GM12878 (cell line): ENCODE measurements at regions not wholly inside any gene's neighbourhood (a gene's known extent, or its start where the extent isn't known, plus 50 kb on each side); places are given as distances from the start of the nearest gene placed in this dataset.

Experiments used
- ATAC-seq: fragments of 200-7000 bp; cut with Tn5 transposase; 3 replicates; pipeline ENCODE4 v1.9.1; 2020; ENCODE audit warnings: mild to moderate bottlenecking, moderate library complexity
- BruUV-seq: library from RNA; stranded (reverse); fragments of 400-500 nt; replicated peaks from 2 replicates; lab custom pipeline; 2021; lab: Mats Ljungman, UMichigan
- CTCF ChIA-PET: fragments of 300-600 bp; sonication (Branson Sonifier 250); formaldehyde crosslinking; extraction: SDS; loops from one replicate; lab custom pipeline; 2021; ENCODE audit warnings: inconsistent platforms; lab: Yijun Ruan, JAX
- POLR2A ChIA-PET: fragments of 350-600 bp; formaldehyde crosslinking; extraction: SDS; loops from one replicate; lab custom pipeline; 2021; ENCODE audit warnings: inconsistent platforms; lab: Charles Lee
- RAD21 ChIA-PET: fragments of 300-600 bp; sonication (Branson Sonifier 250); formaldehyde crosslinking; loops from one replicate; lab custom pipeline; 2023; ENCODE audit warnings: antibody characterized with exemption; ENCODE audit not compliant: unreplicated experiment; lab: Charles Lee
- SMC1A ChIA-PET: fragments of 300-600 bp; sonication (Branson Sonifier 250); formaldehyde crosslinking; loops from one replicate; lab custom pipeline; 2023; ENCODE audit not compliant: unreplicated experiment, uncharacterized antibody; lab: Charles Lee
- DNase-seq: peaks from one replicate; pipeline ENCODE4 v3.0.0-alpha.2; 2011; ENCODE audit warnings: low read depth, low spot score
- FAIRE-seq: peaks from 3 replicates; lab custom pipeline; 2011; peaks lifted over from hg19 to GRCh38; lab: Jason Lieb, UNC
- H2AFZ ChIP-seq: 2 replicates; pipeline ENCODE4 v1.6.0; 2011; ENCODE audit warnings: low read depth, low read length, control low read depth; ENCODE audit not compliant: control insufficient read depth
- H3K27ac ChIP-seq: 2 replicates; pipeline ENCODE4 v1.5.1; 2011; ENCODE audit warnings: control low read depth; ENCODE audit not compliant: control insufficient read depth, insufficient read depth
- H3K27me3 ChIP-seq, 2 experiments: replicated peaks in 1 of 2; 2 replicates each; pipeline versions ENCODE4 v1.6.0 to v1.6.1; 2011; ENCODE audit warnings: low read length in 1 of 2; ENCODE audit not compliant: control insufficient read depth in 2 of 2, insufficient read depth in 2 of 2
- H3K36me3 ChIP-seq, 2 experiments: 2 replicates each; pipeline ENCODE4 v1.5.1; 2011; ENCODE audit warnings: low read length in 1 of 2; ENCODE audit not compliant: control insufficient read depth in 2 of 2, insufficient read depth in 2 of 2
- H3K4me1 ChIP-seq: 2 replicates; pipeline ENCODE4 v1.6.1; 2011; ENCODE audit warnings: mild to moderate bottlenecking, low read length, moderate library complexity, mixed read lengths; ENCODE audit not compliant: control insufficient read depth, insufficient read depth
- H3K4me2 ChIP-seq: 2 replicates; pipeline ENCODE4 v1.6.0; 2011; ENCODE audit warnings: control low read depth; ENCODE audit not compliant: control insufficient read depth, insufficient read depth
- H3K4me3 ChIP-seq: fragments of 200-600 bp; sonication (generic); 2 replicates; pipeline ENCODE4 v1.5.1; 2016
- H3K79me2 ChIP-seq: 2 replicates; pipeline ENCODE4 v1.6.0; 2011; ENCODE audit warnings: low read length; ENCODE audit not compliant: control insufficient read depth, insufficient read depth
- H3K9ac ChIP-seq: 2 replicates; pipeline ENCODE4 v1.8.0; 2011; ENCODE audit warnings: low read length, control low read depth, mixed read lengths; ENCODE audit not compliant: control insufficient read depth, insufficient read depth
- H3K9me3 ChIP-seq: replicated peaks from 3 replicates; pipeline ENCODE4 v1.5.1; 2011; ENCODE audit warnings: mild to moderate bottlenecking, low read length; ENCODE audit not compliant: control insufficient read depth, insufficient read depth
- H4K20me1 ChIP-seq: 2 replicates; pipeline ENCODE4 v1.6.0; 2011; ENCODE audit not compliant: control insufficient read depth, insufficient read depth
- DPF2 ChIP-seq: fragments of 450-650 bp; IDR thresholded peaks from 2 replicates; pipeline ENCODE4 v1.6.1; 2017; ENCODE audit warnings: mild to moderate bottlenecking
- EP300 ChIP-seq, 2 experiments: fragments of 150-350 bp in 1 of 2; IDR thresholded peaks; 2 replicates each; pipeline ENCODE4 v1.6.1; 2011 to 2012; ENCODE audit warnings: low read depth in 2 of 2, low read length in 2 of 2, borderline replicate concordance in 1 of 2, improper control_type of control experiment in 1 of 2, inconsistent platforms in 1 of 2; ENCODE audit not compliant: control insufficient read depth in 1 of 2
- FOXK2 ChIP-seq: fragments of 450-650 bp; IDR thresholded peaks from 2 replicates; pipeline ENCODE4 v1.6.1; 2017; ENCODE audit warnings: mild to moderate bottlenecking, moderate library complexity
- FOXM1 ChIP-seq: IDR thresholded peaks from 2 replicates; pipeline ENCODE4 v1.6.1; 2012; ENCODE audit warnings: low read depth, mild to moderate bottlenecking, inconsistent platforms, low read length, moderate library complexity
- HDAC6 ChIP-seq: fragments of 200-600 bp; sonication (generic); IDR thresholded peaks from one replicate; pipeline ENCODE4 v1.8.0; 2017; ENCODE audit warnings: antibody characterized with exemption; ENCODE audit not compliant: unreplicated experiment
- IRF4 ChIP-seq: IDR thresholded peaks from 2 replicates; pipeline ENCODE4 v1.6.1; 2011; ENCODE audit warnings: low read depth, low read length
- LARP7 ChIP-seq: fragments of 450-650 bp; IDR thresholded peaks from 2 replicates; pipeline ENCODE4 v1.6.1; 2017; ENCODE audit warnings: mild to moderate bottlenecking
- RBBP5 ChIP-seq: fragments of 200-600 bp; sonication (generic); conservative IDR thresholded peaks from 2 replicates; pipeline ENCODE4 v1.6.1; 2016
- SREBF1 ChIP-seq: IDR thresholded peaks from 2 replicates; pipeline ENCODE4 v1.6.1; 2012; ENCODE audit warnings: mild to moderate bottlenecking, low read length
- TAF1 ChIP-seq: IDR thresholded peaks from 2 replicates; pipeline ENCODE4 v1.6.1; 2011; ENCODE audit warnings: mild to moderate bottlenecking, low read depth, low read length, borderline replicate concordance
- YBX1 ChIP-seq: fragments of 450-650 bp; IDR thresholded peaks from 2 replicates; pipeline ENCODE4 v1.6.1; 2016; ENCODE audit warnings: antibody characterized with exemption
- ZNF384 ChIP-seq: IDR thresholded peaks from 2 replicates; pipeline ENCODE4 v1.6.1; 2012; ENCODE audit warnings: low read depth, mild to moderate bottlenecking, low read length, improper control_type of control experiment, borderline replicate concordance
- ZZZ3 ChIP-seq: IDR thresholded peaks from 2 replicates; pipeline ENCODE4 v1.6.1; 2011; ENCODE audit warnings: low read depth; ENCODE audit not compliant: control insufficient read depth, insufficient read length
- WGBS: methylation state at CpG from one replicate; pipeline ENCODE4 v1.1.6; 2016; ENCODE audit warnings: low lambda C conversion rate; ENCODE audit not compliant: insufficient replicate concordance, insufficient coverage; ENCODE audit errors: missing lambda C conversion rate; 5-methylcytosine and 5-hydroxymethylcytosine counted together
- in situ Hi-C: fragments of 300-500 bp; cut with MboI; formaldehyde crosslinking; loops from 9 replicates; pipeline ENCODE4 v1.14.3; 2018; ENCODE audit warnings: mixed read lengths
- intact Hi-C: fragments of 100-400 bp; cut with micrococcal nuclease; formaldehyde crosslinking; loops from one replicate; pipeline ENCODE4 v1.14.2; 2022; ENCODE audit not compliant: unreplicated experiment
- TF ChIP-seq, protein P1 (sequence below): IDR thresholded peaks from 2 replicates; pipeline ENCODE4 v1.6.1; 2011; ENCODE audit warnings: low read depth, low read length, improper control_type of control experiment, borderline replicate concordance
- TF ChIP-seq, protein P2 (sequence below): IDR thresholded peaks from 2 replicates; pipeline ENCODE4 v1.6.1; 2012; ENCODE audit warnings: mild to moderate bottlenecking, low read depth, low read length

DNA sequence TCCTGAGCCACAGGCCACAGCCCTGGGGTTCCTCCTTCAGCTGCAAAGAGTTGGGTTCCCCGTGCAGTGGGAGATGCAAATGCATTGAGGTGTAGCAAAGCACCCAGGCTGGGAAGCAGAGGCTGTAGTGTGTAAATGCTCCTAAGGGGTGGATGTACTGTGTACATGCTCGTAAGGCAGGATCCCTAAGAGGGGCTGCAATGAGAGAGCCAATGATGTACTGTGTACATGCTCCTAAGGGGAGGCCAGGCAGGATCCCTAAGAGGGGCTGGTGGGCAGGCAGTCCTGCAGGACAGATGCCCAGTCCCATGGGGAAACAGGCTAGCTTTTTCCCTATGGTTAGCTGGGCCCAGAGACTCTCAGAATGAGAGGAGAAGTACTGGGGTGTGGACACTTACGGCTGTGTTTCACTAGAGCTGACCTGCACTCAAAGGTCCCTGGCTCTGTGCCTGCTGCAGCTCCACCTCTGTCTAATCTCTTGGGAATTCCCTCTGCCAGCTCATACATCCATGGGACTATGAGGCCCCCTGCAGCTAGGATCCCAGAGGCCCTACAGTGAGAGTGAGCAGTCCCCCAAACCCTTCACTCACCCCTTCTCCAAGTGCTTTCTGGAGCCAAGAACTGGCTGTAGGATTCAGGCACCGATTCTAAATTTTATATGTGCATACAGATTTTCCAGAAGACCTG, 261.9 kb upstream of the LUZP2 start:
- no peaks in the 10 kb centered on the region for H3K9me3 ChIP-seq
- CTCF ChIA-PET = no interaction called here
- no peak overlapping the region for H3K4me3 ChIP-seq
- no peak overlapping the region for H3K9ac ChIP-seq
- POLR2A ChIA-PET = no interaction called here
- H2AFZ ChIP-seq = no peak overlapping the region
- intact Hi-C loops = no loop called here
- no peaks in the 10 kb centered on the region for H4K20me1 ChIP-seq
- TF ChIP-seq IRF4 = no peak
- TF ChIP-seq LARP7 = no peak
- no peak for TF ChIP-seq TAF1
- TF ChIP-seq FOXM1 = no peak
- TF ChIP-seq SREBF1 = no peak
- TF ChIP-seq HDAC6 = no peak
- no peak for TF ChIP-seq RBBP5
- TF ChIP-seq DPF2 = no peak
- TF ChIP-seq, protein P1, sequence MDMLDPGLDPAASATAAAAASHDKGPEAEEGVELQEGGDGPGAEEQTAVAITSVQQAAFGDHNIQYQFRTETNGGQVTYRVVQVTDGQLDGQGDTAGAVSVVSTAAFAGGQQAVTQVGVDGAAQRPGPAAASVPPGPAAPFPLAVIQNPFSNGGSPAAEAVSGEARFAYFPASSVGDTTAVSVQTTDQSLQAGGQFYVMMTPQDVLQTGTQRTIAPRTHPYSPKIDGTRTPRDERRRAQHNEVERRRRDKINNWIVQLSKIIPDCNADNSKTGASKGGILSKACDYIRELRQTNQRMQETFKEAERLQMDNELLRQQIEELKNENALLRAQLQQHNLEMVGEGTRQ = no peak
- TF ChIP-seq YBX1 = no peak
- no peak for TF ChIP-seq FOXK2
- TF ChIP-seq ZZZ3 = no peak
- TF ChIP-seq, protein P2, sequence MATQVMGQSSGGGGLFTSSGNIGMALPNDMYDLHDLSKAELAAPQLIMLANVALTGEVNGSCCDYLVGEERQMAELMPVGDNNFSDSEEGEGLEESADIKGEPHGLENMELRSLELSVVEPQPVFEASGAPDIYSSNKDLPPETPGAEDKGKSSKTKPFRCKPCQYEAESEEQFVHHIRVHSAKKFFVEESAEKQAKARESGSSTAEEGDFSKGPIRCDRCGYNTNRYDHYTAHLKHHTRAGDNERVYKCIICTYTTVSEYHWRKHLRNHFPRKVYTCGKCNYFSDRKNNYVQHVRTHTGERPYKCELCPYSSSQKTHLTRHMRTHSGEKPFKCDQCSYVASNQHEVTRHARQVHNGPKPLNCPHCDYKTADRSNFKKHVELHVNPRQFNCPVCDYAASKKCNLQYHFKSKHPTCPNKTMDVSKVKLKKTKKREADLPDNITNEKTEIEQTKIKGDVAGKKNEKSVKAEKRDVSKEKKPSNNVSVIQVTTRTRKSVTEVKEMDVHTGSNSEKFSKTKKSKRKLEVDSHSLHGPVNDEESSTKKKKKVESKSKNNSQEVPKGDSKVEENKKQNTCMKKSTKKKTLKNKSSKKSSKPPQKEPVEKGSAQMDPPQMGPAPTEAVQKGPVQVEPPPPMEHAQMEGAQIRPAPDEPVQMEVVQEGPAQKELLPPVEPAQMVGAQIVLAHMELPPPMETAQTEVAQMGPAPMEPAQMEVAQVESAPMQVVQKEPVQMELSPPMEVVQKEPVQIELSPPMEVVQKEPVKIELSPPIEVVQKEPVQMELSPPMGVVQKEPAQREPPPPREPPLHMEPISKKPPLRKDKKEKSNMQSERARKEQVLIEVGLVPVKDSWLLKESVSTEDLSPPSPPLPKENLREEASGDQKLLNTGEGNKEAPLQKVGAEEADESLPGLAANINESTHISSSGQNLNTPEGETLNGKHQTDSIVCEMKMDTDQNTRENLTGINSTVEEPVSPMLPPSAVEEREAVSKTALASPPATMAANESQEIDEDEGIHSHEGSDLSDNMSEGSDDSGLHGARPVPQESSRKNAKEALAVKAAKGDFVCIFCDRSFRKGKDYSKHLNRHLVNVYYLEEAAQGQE = no peak
- no peak for TF ChIP-seq EP300 (IDR thresholded peaks at IDR 0.05; ENCODE audit: borderline replicate concordance in 1 of 2, control insufficient read depth in 1 of 2, low read depth in 2 of 2, low read length in 2 of 2)
- TF ChIP-seq ZNF384 = no peak
- no peak for ATAC-seq
- H3K27ac ChIP-seq = no peak overlapping the region
- DNase-seq = no peak
- FAIRE-seq = no peak
- WGBS = 12% methylated on average over 4 of the region's 4 CpGs
- BruUV-seq = no TSS peak
- SMC1A ChIA-PET = no interaction called here
- no peaks in the 10 kb centered on the region for H3K79me2 ChIP-seq
- in situ Hi-C loops = no loop called here
- H3K36me3 ChIP-seq = no peaks in the 10 kb centered on the region
- H3K4me2 ChIP-seq = no peak overlapping the region
- no peaks in the 10 kb centered on the region for H3K27me3 ChIP-seq
- no peaks in the 10 kb centered on the region for H3K4me1 ChIP-seq
- RAD21 ChIA-PET = no interaction called here
